HCT116 (cell line): ENCODE measurements at regions not wholly inside any gene's neighbourhood (a gene's known extent, or its start where the extent isn't known, plus 50 kb on each side); places are given as distances from the start of the nearest gene placed in this dataset.

Source experiments
- ATAC-seq: fragments of 200-7000 bp; cut with Tn5 transposase; 2 replicates; pipeline ENCODE4 v1.9.1; 2020; ENCODE audit warnings: mild to moderate bottlenecking, moderate library complexity
- BruUV-seq: library from RNA; stranded (reverse); fragments of 400-500 nt; replicated peaks from 2 replicates; lab custom pipeline; 2021; lab: Mats Ljungman, UMichigan
- CTCF ChIA-PET: fragments of 300-600 bp; sonication (Branson Sonifier 250); formaldehyde crosslinking; loops from one replicate; lab custom pipeline; 2021; ENCODE audit warnings: antibody characterized with exemption; lab: Charles Lee
- POLR2A ChIA-PET: fragments of 300-600, 350-600 bp; sonication (Branson Sonifier 250); formaldehyde crosslinking; loops from one replicate; lab custom pipeline; 2021; ENCODE audit warnings: antibody characterized with exemption; lab: Charles Lee
- RAD21 ChIA-PET, 2 experiments: fragments of 300-600 bp; sonication (Branson Sonifier 250); formaldehyde crosslinking; loops; one replicate each; lab custom pipeline; 2023; ENCODE audit warnings: low total read pairs in 2 of 2; ENCODE audit not compliant: uncharacterized antibody in 2 of 2, unreplicated experiment in 2 of 2, low non-redundant PET in 1 of 2; lab: Charles Lee
- DNase-seq: peaks from one replicate; pipeline ENCODE4 v3.0.0-alpha.2; 2010; ENCODE audit warnings: low read depth, low spot score
- H2AFZ ChIP-seq: fragments of 200-600 bp; shearing (Covaris generic), sonication (generic); 2 replicates; pipeline ENCODE4 v1.6.1; 2017; ENCODE audit warnings: low read depth, mixed run types, mixed read lengths, antibody characterized with exemption, low read length; ENCODE audit not compliant: poor library complexity, severe bottlenecking
- H3K27ac ChIP-seq: 2 replicates; pipeline ENCODE4 v1.5.1; 2012; ENCODE audit warnings: low read depth, low read length
- H3K27me3 ChIP-seq: fragments of 200-600 bp; sonication (generic); 2 replicates; pipeline ENCODE4 v1.6.1; 2016; ENCODE audit warnings: mixed run types, low read length, mixed read lengths; ENCODE audit not compliant: insufficient read depth
- H3K36me3 ChIP-seq, 2 experiments: fragments of 200-500 bp in 1 of 2; fragments of 200-600 bp in 1 of 2; sonication (Bioruptor generic) in 1 of 2; sonication (generic) in 1 of 2; 2 replicates each; pipeline versions ENCODE4 v1.5.1 to v1.6.1; 2014 to 2016; ENCODE audit warnings: low read length in 2 of 2, inconsistent platforms in 1 of 2, mixed read lengths in 1 of 2, mixed run types in 1 of 2; ENCODE audit not compliant: insufficient read depth in 2 of 2, control insufficient read depth in 1 of 2
- H3K4me1 ChIP-seq, 2 experiments: fragments of 200-600 bp in 1 of 2; sonication (generic) in 1 of 2; 2 replicates each; pipeline versions ENCODE4 v1.5.1 to v1.6.1; 2012 to 2017; ENCODE audit warnings: low read length in 2 of 2, inconsistent platforms in 1 of 2, mild to moderate bottlenecking in 1 of 2, mixed read lengths in 1 of 2, mixed run types in 1 of 2, moderate library complexity in 1 of 2; ENCODE audit not compliant: insufficient read depth in 2 of 2, control insufficient read depth in 1 of 2
- H3K4me2 ChIP-seq: fragments of 200-600 bp; sonication (generic); 2 replicates; pipeline ENCODE4 v1.6.1; 2017; ENCODE audit warnings: mixed run types, low read length, mixed read lengths
- H3K4me3 ChIP-seq, 2 experiments: fragments of 200-600 bp in 1 of 2; sonication (generic) in 1 of 2; replicated peaks in 1 of 2; 2 replicates each; pipeline ENCODE4 v1.5.1; 2011 to 2016; ENCODE audit warnings: low read length in 2 of 2, control low read depth in 1 of 2, low read depth in 1 of 2, mild to moderate bottlenecking in 1 of 2, mixed read lengths in 1 of 2, mixed run types in 1 of 2
- H3K79me2 ChIP-seq: fragments of 200-600 bp; sonication (generic); 2 replicates; pipeline ENCODE4 v1.6.1; 2017; ENCODE audit warnings: mild to moderate bottlenecking, mixed run types, low read length, moderate library complexity, mixed read lengths; ENCODE audit not compliant: insufficient read depth
- H3K9ac ChIP-seq: fragments of 200-600 bp; sonication (generic); 2 replicates; pipeline ENCODE4 v1.6.1; 2016; ENCODE audit warnings: low read length, mixed read lengths
- H3K9me2 ChIP-seq: fragments of 200-600 bp; sonication (generic), shearing (Covaris generic); 2 replicates; pipeline ENCODE4 v1.6.1; 2017; ENCODE audit warnings: mixed run types, mild to moderate bottlenecking, moderate library complexity; ENCODE audit not compliant: insufficient read depth
- H3K9me3 ChIP-seq, 2 experiments: fragments of 200-500 bp in 1 of 2; fragments of 200-600 bp in 1 of 2; sonication (Bioruptor generic) in 1 of 2; sonication (generic) in 1 of 2; 2 replicates each; pipeline ENCODE4 v1.6.1; 2014 to 2017; ENCODE audit warnings: low read length in 2 of 2, mixed read lengths in 2 of 2, inconsistent platforms in 1 of 2, low read depth in 1 of 2, mild to moderate bottlenecking in 1 of 2, mixed run types in 1 of 2, moderate library complexity in 1 of 2; ENCODE audit not compliant: control insufficient read depth in 1 of 2, insufficient read depth in 1 of 2
- H4K20me1 ChIP-seq: fragments of 200-600 bp; sonication (generic), shearing (Covaris generic); 2 replicates; pipeline ENCODE4 v1.6.1; 2017; ENCODE audit warnings: mixed run types, mild to moderate bottlenecking, moderate library complexity; ENCODE audit not compliant: insufficient read depth
- CEBPB ChIP-seq: IDR thresholded peaks from 2 replicates; pipeline ENCODE4 v1.6.1; 2012; ENCODE audit warnings: low read depth
- CTCF ChIP-seq, 3 experiments: fragments of 200-600 bp in 1 of 3; sonication (generic) in 1 of 3; IDR thresholded peaks in 2 of 3; conservative IDR thresholded peaks in 1 of 3; 2 replicates each; pipeline ENCODE4 v1.5.1; 2012 to 2017; ENCODE audit warnings: low read depth in 2 of 3, low read length in 2 of 3, antibody characterized with exemption in 1 of 3, borderline replicate concordance in 1 of 3, control low read depth in 1 of 3, mild to moderate bottlenecking in 1 of 3, mixed read lengths in 1 of 3, mixed run types in 1 of 3, moderate library complexity in 1 of 3; ENCODE audit not compliant: insufficient read depth in 1 of 3
- ELF1 ChIP-seq: IDR thresholded peaks from 2 replicates; pipeline ENCODE4 v1.6.1; 2012; ENCODE audit warnings: low read depth, borderline replicate concordance
- EZH2phosphoT487 ChIP-seq: fragments of 200-600 bp; IDR thresholded peaks from 2 replicates; pipeline ENCODE4 v1.6.1; 2018; ENCODE audit warnings: antibody characterized with exemption, borderline replicate concordance
- POLR2A ChIP-seq: IDR thresholded peaks from 2 replicates; pipeline ENCODE4 v1.7.0; 2011; ENCODE audit warnings: borderline replicate concordance; ENCODE audit not compliant: insufficient read depth, insufficient read length; ENCODE audit errors: extremely low read depth
- RAD21 ChIP-seq: IDR thresholded peaks from 2 replicates; pipeline ENCODE4 v1.6.1; 2012; ENCODE audit warnings: low read depth, mild to moderate bottlenecking
- ZBTB33 ChIP-seq: IDR thresholded peaks from 2 replicates; pipeline ENCODE4 v1.6.1; 2011; ENCODE audit warnings: mild to moderate bottlenecking, low read length, moderate library complexity; ENCODE audit not compliant: insufficient replicate concordance; ENCODE audit errors: extremely low read depth
- ZNF274 ChIP-seq: fragments of 200-500 bp; sonication (Bioruptor generic); IDR thresholded peaks from 2 replicates; pipeline ENCODE4 v1.6.1; 2014; ENCODE audit warnings: mild to moderate bottlenecking, low read depth, low read length, inconsistent platforms
- intact Hi-C: fragments of 100-400 bp; cut with micrococcal nuclease; formaldehyde crosslinking; loops from 2 replicates; pipeline ENCODE4 v1.10.0; 2022

GRCh38 chr2:36192983-36193382, 162.6 kb upstream of the CRIM1 start:
- CTCF ChIA-PET = no interaction called here
- RAD21 ChIA-PET = no interaction called here
- no peaks in the 10 kb centered on the region for H3K36me3 ChIP-seq
- POLR2A ChIA-PET = no interaction called here
- no peaks in the 10 kb centered on the region for H4K20me1 ChIP-seq
- no peak for ATAC-seq
- H3K4me1 ChIP-seq = no peaks in the 10 kb centered on the region
- H3K27me3 ChIP-seq = 0 out of 2 replicates have a peak, but pooled peaks cover 7% of the 10 kb centered on the region
- no peak overlapping the region for H2AFZ ChIP-seq
- BruUV-seq = no TSS peak
- H3K4me3 ChIP-seq = no peak overlapping the region
- no peak overlapping the region for H3K27ac ChIP-seq
- no peaks in the 10 kb centered on the region for H3K9me3 ChIP-seq
- intact Hi-C loops = no loop called here
- no peak for DNase-seq
- no peaks in the 10 kb centered on the region for H3K9me2 ChIP-seq
- TF ChIP-seq POLR2A = no peak
- no peak for TF ChIP-seq ELF1
- TF ChIP-seq, all 23 proteins: peak for 0
- H3K79me2 ChIP-seq = no peaks in the 10 kb centered on the region
- H3K9ac ChIP-seq = no peak overlapping the region
- H3K4me2 ChIP-seq = no peak overlapping the region

GRCh38 chr2:36190097-36190496, 165.5 kb upstream of the CRIM1 start:
- H3K4me1 ChIP-seq = no peaks in the 10 kb centered on the region
- CTCF ChIA-PET = no interaction called here
- BruUV-seq = no TSS peak

More at GRCh38 chr2:36190097-36190496, 165.5 kb upstream of the CRIM1 start:
- ATAC-seq (no peak), DNase-seq (no peak)
- intact Hi-C loops = no loop called here
- Histone ChIP-seq H3K79me2 (no peaks in the 10 kb centered on the region), H4K20me1 (no peaks in the 10 kb centered on the region), H3K9me2 (no peaks in the 10 kb centered on the region), H3K27ac (no peak overlapping the region), H3K27me3 (no peaks in the 10 kb centered on the region; the same call in 1 of the 2 replicates), H3K4me3 (no peak overlapping the region), H3K9me3 (no peaks in the 10 kb centered on the region), H3K4me2 (no peak overlapping the region), H3K9ac (no peak overlapping the region), H3K36me3 (no peaks in the 10 kb centered on the region), H2AFZ (no peak overlapping the region)
- no peak for TF ChIP-seq CEBPB
- TF ChIP-seq ZBTB33 = no peak
- no peak for TF ChIP-seq CTCF (IDR thresholded peaks at IDR 0.05 in 2 of 3, conservative IDR thresholded peaks at IDR 0.05 in 1 of 3; ENCODE audit: borderline replicate concordance in 1 of 3, insufficient read depth in 1 of 3, low read depth in 2 of 3, low read length in 2 of 3)
- TF ChIP-seq POLR2A = no peak
- TF ChIP-seq RAD21 = no peak
- TF ChIP-seq EZH2phosphoT487 = no peak
- no peak for TF ChIP-seq ZNF274
- ChIA-PET POLR2A (no interaction called here), RAD21 (no interaction called here)
